Panc1 (cell line): ENCODE measurements at regions not wholly inside any gene's neighbourhood (a gene's known extent, or its start where the extent isn't known, plus 50 kb on each side); places are given as distances from the start of the nearest gene placed in this dataset.

Experiments
- ATAC-seq: fragments of 200-7000 bp; cut with Tn5 transposase; 2 replicates; pipeline ENCODE4 v1.9.1; 2020; ENCODE audit warnings: mild to moderate bottlenecking, moderate library complexity
- BruUV-seq: library from RNA; stranded (reverse); fragments of 400-500 nt; replicated peaks from 2 replicates; lab custom pipeline; 2021; lab: Mats Ljungman, UMichigan
- CTCF ChIA-PET: fragments of 300-600 bp; sonication (Branson Sonifier 250); formaldehyde crosslinking; loops from one replicate; lab custom pipeline; 2022; ENCODE audit warnings: antibody characterized with exemption; lab: Charles Lee
- POLR2A ChIA-PET: fragments of 300-600 bp; sonication (Branson Sonifier 250); formaldehyde crosslinking; loops from one replicate; lab custom pipeline; 2022; ENCODE audit warnings: antibody characterized with exemption; lab: Charles Lee
- DNase-seq: peaks from one replicate; pipeline ENCODE4 v3.0.0-alpha.2; 2010; ENCODE audit warnings: low read depth, low spot score
- H3K27ac ChIP-seq: 2 replicates; pipeline ENCODE4 v1.5.1; 2011; ENCODE audit warnings: mild to moderate bottlenecking, low read length, inconsistent platforms
- H3K27me3 ChIP-seq: fragments of 200-500 bp; sonication (Bioruptor generic); 2 replicates; pipeline ENCODE4 v1.6.0; 2014; ENCODE audit warnings: low read length, inconsistent platforms; ENCODE audit not compliant: control insufficient read depth, insufficient read depth
- H3K36me3 ChIP-seq: fragments of 200-500 bp; sonication (Bioruptor generic); 2 replicates; pipeline ENCODE4 v1.5.1; 2014; ENCODE audit warnings: inconsistent platforms, mild to moderate bottlenecking, low read length, moderate library complexity; ENCODE audit not compliant: control insufficient read depth, insufficient read depth
- H3K4me1 ChIP-seq: 2 replicates; pipeline ENCODE4 v1.5.1; 2011; ENCODE audit warnings: inconsistent platforms, mild to moderate bottlenecking, low read length, moderate library complexity; ENCODE audit not compliant: control insufficient read depth, insufficient read depth
- H3K4me3 ChIP-seq, 2 experiments: 2 replicates each; pipeline ENCODE4 v1.5.1; 2011 to 2012; ENCODE audit warnings: low read depth in 2 of 2, low read length in 2 of 2, mild to moderate bottlenecking in 2 of 2, inconsistent platforms in 1 of 2, moderate library complexity in 1 of 2
- H3K9me3 ChIP-seq: fragments of 200-500 bp; sonication (Bioruptor generic); 2 replicates; pipeline ENCODE4 v1.5.1; 2014; ENCODE audit warnings: low read depth, mild to moderate bottlenecking, inconsistent platforms, low read length, moderate library complexity; ENCODE audit not compliant: control insufficient read depth, insufficient read depth
- CTCF ChIP-seq: fragments of 450-650 bp; IDR thresholded peaks from 2 replicates; pipeline ENCODE4 v1.5.1; 2017; ENCODE audit warnings: mild to moderate bottlenecking
- POLR2AphosphoS5 ChIP-seq: IDR thresholded peaks from 2 replicates; pipeline ENCODE4 v1.6.1; 2012; ENCODE audit warnings: mild to moderate bottlenecking, low read depth, low read length, moderate library complexity
- REST ChIP-seq, 2 experiments: IDR thresholded peaks; 2 replicates each; pipeline ENCODE4 v1.6.1; 2011 to 2012; ENCODE audit warnings: low read depth in 2 of 2, control low read depth in 1 of 2, low read length in 1 of 2, mild to moderate bottlenecking in 1 of 2, moderate library complexity in 1 of 2; ENCODE audit not compliant: insufficient read depth in 1 of 2
- SIN3A ChIP-seq: IDR thresholded peaks from 2 replicates; pipeline ENCODE4 v1.6.1; 2012; ENCODE audit warnings: low read depth, mild to moderate bottlenecking, low read length, moderate library complexity, borderline replicate concordance; ENCODE audit not compliant: insufficient read depth
- TCF7L2 ChIP-seq: IDR thresholded peaks from 2 replicates; pipeline ENCODE4 v1.6.1; 2011; ENCODE audit warnings: mild to moderate bottlenecking, low read depth, low read length, inconsistent platforms
- in situ Hi-C: cut with HindIII; loops from 2 replicates; pipeline ENCODE4 v1.10.0; 2016; ENCODE audit warnings: low sequenced_read_pairs, low pct_unique_long_range_greater_than_20kb
- intact Hi-C: fragments of 100-400 bp; cut with micrococcal nuclease; formaldehyde crosslinking; loops from one replicate; pipeline ENCODE4 v1.10.0; 2022; ENCODE audit not compliant: unreplicated experiment

DNA sequence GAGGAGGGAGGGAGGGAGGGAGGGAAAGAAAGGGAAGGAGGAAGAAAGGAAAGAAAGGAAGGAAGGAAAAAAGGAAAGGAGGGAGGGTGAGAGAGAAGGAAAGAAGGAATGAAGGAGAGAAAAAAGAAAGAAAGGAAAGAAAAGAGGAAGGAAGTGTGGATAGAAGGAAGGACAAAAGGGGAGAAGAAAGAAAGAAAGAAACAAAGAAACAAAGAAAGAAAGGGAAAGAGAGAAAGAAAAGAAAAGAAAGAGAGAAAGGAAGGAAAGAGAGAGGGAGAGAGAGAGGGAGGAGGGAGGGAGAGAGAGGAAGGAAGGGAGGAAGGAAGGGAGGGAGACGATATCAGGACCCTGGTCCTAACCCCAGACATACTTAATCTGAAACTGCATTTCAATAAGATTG lies 146.2 kb upstream of the ZC3H11B start:
- Histone ChIP-seq H3K4me1 (no peaks in the 10 kb centered on the region), H3K4me3 (no peak overlapping the region), H3K27ac (no peak overlapping the region), H3K36me3 (no peaks in the 10 kb centered on the region), H3K9me3 (no peaks in the 10 kb centered on the region), H3K27me3 (no peaks in the 10 kb centered on the region; the same call in 1 of the 2 replicates)
- ChIA-PET POLR2A (interaction anchor here (0.7 kb wide), 1 partner anchor 141 kb away, joined by 3 read pairs; no protein-coding TSS in a partner anchor), CTCF (no interaction called here)
- no peak for TF ChIP-seq POLR2AphosphoS5
- no peak for TF ChIP-seq TCF7L2
- TF ChIP-seq CTCF = no peak
- TF ChIP-seq SIN3A = no peak
- no peak for TF ChIP-seq REST (IDR thresholded peaks at IDR 0.05; ENCODE audit: insufficient read depth in 1 of 2, low read depth in 2 of 2, low read length in 1 of 2)
- no TSS peak for BruUV-seq
- no peak for ATAC-seq
- intact Hi-C loops = no loop called here
- DNase-seq = no peak
- in situ Hi-C loops = no loop called here

DNA sequence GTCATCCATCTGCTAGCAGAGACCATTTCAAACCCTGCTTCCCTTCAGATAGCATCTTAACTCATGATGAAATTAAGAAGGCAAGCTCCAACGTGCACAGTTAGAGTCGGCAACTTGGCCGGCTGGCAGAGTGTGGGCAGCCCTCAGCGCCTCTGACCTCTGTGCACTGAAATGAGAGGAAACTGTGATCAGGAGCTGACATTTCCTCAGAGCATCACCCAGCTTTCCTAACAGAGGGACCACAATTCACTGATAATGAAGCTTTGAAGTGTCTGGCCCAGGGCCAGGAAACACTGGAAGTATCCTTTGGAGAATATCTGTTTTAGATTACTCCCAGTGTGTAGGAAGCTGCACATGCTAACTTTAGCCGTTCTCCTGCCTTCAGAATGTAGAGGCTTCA lies 145.0 kb upstream of the ZC3H11B start:
- DNase-seq = no peak
- Histone ChIP-seq H3K4me3 (no peak overlapping the region), H3K27me3 (no peaks in the 10 kb centered on the region; the same call in 1 of the 2 replicates), H3K36me3 (no peaks in the 10 kb centered on the region), H3K4me1 (no peaks in the 10 kb centered on the region), H3K27ac (no peak overlapping the region), H3K9me3 (no peaks in the 10 kb centered on the region)
- intact Hi-C loops = no loop called here
- ATAC-seq = no peak
- no TSS peak for BruUV-seq
- TF ChIP-seq REST (IDR thresholded peaks at IDR 0.05; ENCODE audit: insufficient read depth in 1 of 2, low read depth in 2 of 2, low read length in 1 of 2) (no peak), POLR2AphosphoS5 (no peak), TCF7L2 (no peak), CTCF (no peak), SIN3A (no peak)
- POLR2A ChIA-PET = no interaction called here
- CTCF ChIA-PET = no interaction called here
- in situ Hi-C loops = no loop called here
